ENCODE measurements at regions not wholly inside any gene's neighbourhood (a gene's known extent, or its start where the extent isn't known, plus 50 kb on each side); places are given as distances from the start of the nearest gene placed in this dataset.

DNA sequence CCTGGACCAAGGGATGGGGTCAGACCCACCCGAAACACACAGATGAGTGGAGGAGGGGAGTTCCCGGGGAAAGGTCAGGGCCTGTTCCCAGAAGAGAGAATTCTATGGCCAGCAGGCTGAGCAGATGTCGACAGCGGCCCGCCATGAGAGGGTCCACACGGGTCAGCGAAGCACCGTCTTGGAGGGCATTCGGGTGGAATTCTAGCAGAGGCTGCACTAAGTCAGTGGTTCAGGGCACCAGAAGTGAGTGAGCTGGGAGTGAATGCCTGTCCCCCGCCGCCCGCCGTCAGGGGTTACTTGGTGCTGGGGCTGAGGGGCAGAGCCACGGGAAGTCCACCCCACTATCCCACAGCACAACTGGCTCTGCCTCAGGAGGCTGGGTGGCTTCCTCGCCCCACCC is 96.2 kb upstream of the VSTM2B start:
- H3K27me3 ChIP-seq (ENCODE audit: insufficient read depth, poor library complexity, severe bottlenecking) = no peaks in the 10 kb centered on the region
- TF ChIP-seq GABPA (IDR thresholded peaks at IDR 0.05; ENCODE audit: low read depth) (no peak), POLR2AphosphoS5 (IDR thresholded peaks at IDR 0.05; ENCODE audit: low read depth) (no peak), SPI1 (IDR thresholded peaks at IDR 0.05; ENCODE audit: borderline replicate concordance, low read depth) (no peak)
- TF ChIP-seq, protein P1, sequence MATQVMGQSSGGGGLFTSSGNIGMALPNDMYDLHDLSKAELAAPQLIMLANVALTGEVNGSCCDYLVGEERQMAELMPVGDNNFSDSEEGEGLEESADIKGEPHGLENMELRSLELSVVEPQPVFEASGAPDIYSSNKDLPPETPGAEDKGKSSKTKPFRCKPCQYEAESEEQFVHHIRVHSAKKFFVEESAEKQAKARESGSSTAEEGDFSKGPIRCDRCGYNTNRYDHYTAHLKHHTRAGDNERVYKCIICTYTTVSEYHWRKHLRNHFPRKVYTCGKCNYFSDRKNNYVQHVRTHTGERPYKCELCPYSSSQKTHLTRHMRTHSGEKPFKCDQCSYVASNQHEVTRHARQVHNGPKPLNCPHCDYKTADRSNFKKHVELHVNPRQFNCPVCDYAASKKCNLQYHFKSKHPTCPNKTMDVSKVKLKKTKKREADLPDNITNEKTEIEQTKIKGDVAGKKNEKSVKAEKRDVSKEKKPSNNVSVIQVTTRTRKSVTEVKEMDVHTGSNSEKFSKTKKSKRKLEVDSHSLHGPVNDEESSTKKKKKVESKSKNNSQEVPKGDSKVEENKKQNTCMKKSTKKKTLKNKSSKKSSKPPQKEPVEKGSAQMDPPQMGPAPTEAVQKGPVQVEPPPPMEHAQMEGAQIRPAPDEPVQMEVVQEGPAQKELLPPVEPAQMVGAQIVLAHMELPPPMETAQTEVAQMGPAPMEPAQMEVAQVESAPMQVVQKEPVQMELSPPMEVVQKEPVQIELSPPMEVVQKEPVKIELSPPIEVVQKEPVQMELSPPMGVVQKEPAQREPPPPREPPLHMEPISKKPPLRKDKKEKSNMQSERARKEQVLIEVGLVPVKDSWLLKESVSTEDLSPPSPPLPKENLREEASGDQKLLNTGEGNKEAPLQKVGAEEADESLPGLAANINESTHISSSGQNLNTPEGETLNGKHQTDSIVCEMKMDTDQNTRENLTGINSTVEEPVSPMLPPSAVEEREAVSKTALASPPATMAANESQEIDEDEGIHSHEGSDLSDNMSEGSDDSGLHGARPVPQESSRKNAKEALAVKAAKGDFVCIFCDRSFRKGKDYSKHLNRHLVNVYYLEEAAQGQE (IDR thresholded peaks at IDR 0.05; ENCODE audit: insufficient replicate concordance, low read depth) = no peak
- TF ChIP-seq, protein P2, sequence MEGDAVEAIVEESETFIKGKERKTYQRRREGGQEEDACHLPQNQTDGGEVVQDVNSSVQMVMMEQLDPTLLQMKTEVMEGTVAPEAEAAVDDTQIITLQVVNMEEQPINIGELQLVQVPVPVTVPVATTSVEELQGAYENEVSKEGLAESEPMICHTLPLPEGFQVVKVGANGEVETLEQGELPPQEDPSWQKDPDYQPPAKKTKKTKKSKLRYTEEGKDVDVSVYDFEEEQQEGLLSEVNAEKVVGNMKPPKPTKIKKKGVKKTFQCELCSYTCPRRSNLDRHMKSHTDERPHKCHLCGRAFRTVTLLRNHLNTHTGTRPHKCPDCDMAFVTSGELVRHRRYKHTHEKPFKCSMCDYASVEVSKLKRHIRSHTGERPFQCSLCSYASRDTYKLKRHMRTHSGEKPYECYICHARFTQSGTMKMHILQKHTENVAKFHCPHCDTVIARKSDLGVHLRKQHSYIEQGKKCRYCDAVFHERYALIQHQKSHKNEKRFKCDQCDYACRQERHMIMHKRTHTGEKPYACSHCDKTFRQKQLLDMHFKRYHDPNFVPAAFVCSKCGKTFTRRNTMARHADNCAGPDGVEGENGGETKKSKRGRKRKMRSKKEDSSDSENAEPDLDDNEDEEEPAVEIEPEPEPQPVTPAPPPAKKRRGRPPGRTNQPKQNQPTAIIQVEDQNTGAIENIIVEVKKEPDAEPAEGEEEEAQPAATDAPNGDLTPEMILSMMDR (IDR thresholded peaks at IDR 0.05; ENCODE audit: insufficient read depth, low read length) = no peak
- no peak overlapping the region for H3K4me3 ChIP-seq (replicated peaks; ENCODE audit: insufficient read depth, low read length)
- H3K27ac ChIP-seq (replicated peaks) = no peak overlapping the region
- DNase-seq (ENCODE audit: low read depth in 1 of 2, low spot score in 1 of 2) = no peak

DNA sequence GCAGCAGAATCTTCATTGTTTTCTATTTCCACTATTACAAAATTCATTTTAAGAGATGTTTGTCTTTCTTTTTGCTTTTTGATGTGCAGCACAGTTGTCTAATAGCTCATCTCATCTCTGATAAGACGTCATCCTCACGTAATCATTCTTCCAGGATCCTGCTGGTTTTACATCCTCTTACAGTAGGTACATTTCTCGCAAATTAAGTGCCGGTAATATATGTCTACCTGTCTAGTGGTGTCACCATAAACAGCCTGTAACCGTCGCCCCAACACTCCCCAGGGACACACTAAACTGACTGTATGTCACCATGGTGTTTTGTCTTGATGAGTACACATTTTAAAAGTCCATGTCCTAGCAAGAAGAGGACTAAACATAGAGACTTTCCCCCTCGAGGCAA is 94.5 kb upstream of the VSTM2B start:
- TF ChIP-seq SPI1 (IDR thresholded peaks at IDR 0.05; ENCODE audit: borderline replicate concordance, low read depth) (no peak), GABPA (IDR thresholded peaks at IDR 0.05; ENCODE audit: low read depth) (no peak), POLR2AphosphoS5 (IDR thresholded peaks at IDR 0.05; ENCODE audit: low read depth) (no peak)
- TF ChIP-seq, protein P2 (IDR thresholded peaks at IDR 0.05; ENCODE audit: insufficient read depth, low read length) = no peak
- TF ChIP-seq, protein P1 (IDR thresholded peaks at IDR 0.05; ENCODE audit: insufficient replicate concordance, low read depth) = no peak
- Histone ChIP-seq H3K4me3 (replicated peaks; ENCODE audit: insufficient read depth, low read length) (no peak overlapping the region), H3K27ac (replicated peaks) (no peak overlapping the region), H3K27me3 (ENCODE audit: insufficient read depth, poor library complexity, severe bottlenecking) (no peaks in the 10 kb centered on the region)
- no peak for DNase-seq (ENCODE audit: low read depth in 1 of 2, low spot score in 1 of 2)

DNA sequence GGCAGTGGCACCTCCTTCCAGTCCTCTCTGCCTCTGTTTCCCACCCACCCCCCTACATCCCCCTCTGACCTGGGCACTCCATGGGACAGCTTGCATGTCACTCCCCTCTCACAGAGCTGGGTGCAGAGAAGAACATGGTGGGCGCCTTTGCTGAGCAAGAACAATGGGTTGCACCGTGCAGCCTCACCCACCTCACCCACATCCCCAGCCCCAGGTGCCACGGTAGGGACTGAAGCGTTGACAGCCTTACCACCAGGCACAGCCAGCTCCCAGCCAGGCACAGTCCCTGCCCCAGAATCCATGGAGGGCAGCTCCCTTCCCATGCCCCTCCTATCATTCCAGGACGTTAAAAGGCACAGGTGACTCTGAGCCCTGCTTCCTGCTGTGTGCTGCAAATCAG is 93.1 kb upstream of the VSTM2B start:
- DNase-seq (ENCODE audit: low read depth in 1 of 2, low spot score in 1 of 2) = no peak
- Histone ChIP-seq H3K27ac (replicated peaks) (no peak overlapping the region), H3K27me3 (ENCODE audit: insufficient read depth, poor library complexity, severe bottlenecking) (no peaks in the 10 kb centered on the region), H3K4me3 (replicated peaks; ENCODE audit: insufficient read depth, low read length) (no peak overlapping the region)
- TF ChIP-seq POLR2AphosphoS5 (IDR thresholded peaks at IDR 0.05; ENCODE audit: low read depth) = no peak
- TF ChIP-seq SPI1 (IDR thresholded peaks at IDR 0.05; ENCODE audit: borderline replicate concordance, low read depth) = no peak
- TF ChIP-seq GABPA (IDR thresholded peaks at IDR 0.05; ENCODE audit: low read depth) = no peak
- TF ChIP-seq, protein P1 (IDR thresholded peaks at IDR 0.05; ENCODE audit: insufficient replicate concordance, low read depth) = no peak
- TF ChIP-seq, protein P2 (IDR thresholded peaks at IDR 0.05; ENCODE audit: insufficient read depth, low read length) = no peak

Data from HL-60 (cell line).